Stimulated activated CD8-positive, alpha-beta memory T cell treated with anti-CD3 and anti-CD28 coated beads, Interleukin-7, amount 100 ng/mL, for 24 hours (primary cell): ENCODE measurements at regions not wholly inside any gene's neighbourhood (a gene's known extent, or its start where the extent isn't known, plus 50 kb on each side); places are given as distances from the start of the nearest gene placed in this dataset.

Experiments used
- DNase-seq: peaks from one replicate; pipeline ENCODE4 v3.0.0-alpha.2; 2020; ENCODE audit warnings: low read depth

- DNase-seq: no peak
These were observed 344.9 kb downstream of the EFNA5 start for GRCh38 chr5:107325866-107326265.

DNA sequence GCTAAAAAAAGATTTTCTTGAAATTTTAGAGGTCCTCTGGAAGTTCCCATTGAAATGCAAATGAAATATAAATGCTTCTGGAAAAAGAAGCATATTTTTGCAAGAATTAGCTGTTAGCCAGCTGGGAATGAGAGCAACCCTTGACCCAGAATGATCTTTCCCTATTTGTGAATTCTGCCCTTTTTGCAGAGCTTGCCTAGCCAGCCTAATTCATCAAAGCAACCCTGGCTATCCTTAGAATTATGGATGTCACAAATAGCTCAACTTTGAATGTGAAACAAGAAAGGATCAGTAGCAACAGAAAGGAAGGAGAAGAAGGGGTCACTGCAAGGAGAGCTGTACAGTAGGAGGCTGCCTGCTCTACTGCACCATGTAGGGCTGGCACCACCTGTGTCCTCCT lies 345.9 kb downstream of the EFNA5 start:
- no peak for DNase-seq

GRCh38 chr5:107324071-107324470 lies 346.7 kb downstream of the EFNA5 start:
- DNase-seq: no peak

DNA sequence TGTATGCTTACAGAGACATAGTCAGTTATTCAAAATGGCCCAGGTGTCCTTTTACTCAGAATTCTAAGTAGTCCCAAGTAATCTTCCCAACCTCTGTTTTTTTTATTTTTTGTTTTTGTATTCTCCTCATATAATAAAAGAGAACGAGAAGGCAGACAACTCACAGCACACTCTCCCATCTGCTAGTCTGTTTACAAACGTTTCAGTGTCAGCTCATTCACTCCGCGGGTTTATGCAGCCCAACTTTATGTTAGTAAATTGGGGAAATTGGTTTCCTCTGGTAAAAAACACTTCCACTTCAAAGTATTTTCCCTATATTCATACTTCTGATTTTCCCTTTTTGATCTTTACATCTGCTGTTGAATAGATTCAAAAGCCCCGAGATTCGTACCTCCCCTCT lies 347.2 kb downstream of the EFNA5 start:
- no peak for DNase-seq

GRCh38 chr5:107322936-107323335 lies 347.8 kb downstream of the EFNA5 start:
- no peak for DNase-seq

DNA sequence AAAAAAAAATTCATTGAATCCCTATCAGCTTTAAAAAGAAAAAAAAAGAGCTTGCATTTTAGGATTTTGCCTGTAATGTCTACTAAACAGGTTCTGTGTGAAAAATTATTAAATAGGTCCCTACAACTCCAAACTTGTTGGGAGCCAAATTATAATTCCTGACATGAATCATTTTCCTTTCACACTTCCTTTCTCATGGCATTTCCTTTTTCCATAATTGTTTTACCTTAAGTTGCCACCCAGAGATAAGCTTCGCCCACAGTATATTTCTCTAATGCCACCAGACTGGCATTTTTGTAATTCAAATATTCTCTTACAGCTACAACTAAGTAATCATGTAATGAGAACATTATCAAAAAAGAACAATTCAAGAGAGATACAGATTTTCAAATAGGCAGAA lies 348.8 kb downstream of the EFNA5 start:
- DNase-seq: no peak

GRCh38 chr5:107320846-107321245 lies 349.9 kb downstream of the EFNA5 start:
- no peak for DNase-seq

- no peak for DNase-seq
These were observed 350.4 kb downstream of the EFNA5 start for GRCh38 chr5:107320376-107320775.

GRCh38 chr5:107319901-107320300 lies 350.8 kb downstream of the EFNA5 start:
- no peak for DNase-seq

- no peak for DNase-seq
These were observed 356.4 kb downstream of the EFNA5 start for GRCh38 chr5:107314330-107314729.

GRCh38 chr5:107313921-107314320 lies 356.8 kb downstream of the EFNA5 start:
- no peak for DNase-seq

GRCh38 chr5:107313098-107313497 lies 357.6 kb downstream of the EFNA5 start:
- no peak for DNase-seq

DNA sequence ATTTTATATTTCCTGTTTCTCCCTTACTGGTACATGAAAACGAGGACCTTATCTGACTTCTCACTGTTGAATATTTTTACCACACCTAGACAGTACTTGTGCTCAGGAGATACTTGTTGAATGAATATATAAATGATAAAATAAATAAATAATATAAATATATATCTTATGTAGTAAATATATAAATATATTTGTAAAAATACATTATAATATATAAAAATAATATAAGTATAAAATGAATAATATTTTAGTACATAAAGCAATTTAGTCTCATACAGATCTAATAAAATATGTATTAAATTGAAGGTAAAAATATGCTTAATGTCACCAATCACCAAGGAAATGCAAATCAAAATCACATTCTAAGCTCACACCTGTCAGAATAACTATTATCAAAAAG lies 360.6 kb downstream of the EFNA5 start:
- no peak for DNase-seq

GRCh38 chr5:107306594-107306993 lies 364.1 kb downstream of the EFNA5 start:
- no peak for DNase-seq

GRCh38 chr5:107306002-107306401 lies 364.7 kb downstream of the EFNA5 start:
- no peak for DNase-seq

DNA sequence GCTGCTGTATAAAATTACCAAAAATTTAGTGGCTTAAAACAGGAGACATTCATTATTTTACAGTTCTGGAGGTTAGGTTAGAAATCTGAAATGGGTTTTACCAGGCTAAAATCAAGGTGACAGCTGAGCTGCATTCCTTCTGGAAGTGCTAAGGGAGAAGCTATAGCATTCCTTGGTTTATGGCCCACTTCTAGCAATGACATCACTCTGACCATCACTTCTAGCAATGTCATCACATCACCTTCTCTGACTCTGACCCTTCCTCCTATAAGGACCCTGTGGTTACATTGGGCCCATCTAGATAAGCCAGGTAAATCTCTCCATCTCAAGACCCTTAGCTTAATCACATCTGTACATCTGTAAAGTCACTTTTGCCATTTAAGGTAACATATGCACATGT lies 366.1 kb downstream of the EFNA5 start:
- no peak for DNase-seq

DNA sequence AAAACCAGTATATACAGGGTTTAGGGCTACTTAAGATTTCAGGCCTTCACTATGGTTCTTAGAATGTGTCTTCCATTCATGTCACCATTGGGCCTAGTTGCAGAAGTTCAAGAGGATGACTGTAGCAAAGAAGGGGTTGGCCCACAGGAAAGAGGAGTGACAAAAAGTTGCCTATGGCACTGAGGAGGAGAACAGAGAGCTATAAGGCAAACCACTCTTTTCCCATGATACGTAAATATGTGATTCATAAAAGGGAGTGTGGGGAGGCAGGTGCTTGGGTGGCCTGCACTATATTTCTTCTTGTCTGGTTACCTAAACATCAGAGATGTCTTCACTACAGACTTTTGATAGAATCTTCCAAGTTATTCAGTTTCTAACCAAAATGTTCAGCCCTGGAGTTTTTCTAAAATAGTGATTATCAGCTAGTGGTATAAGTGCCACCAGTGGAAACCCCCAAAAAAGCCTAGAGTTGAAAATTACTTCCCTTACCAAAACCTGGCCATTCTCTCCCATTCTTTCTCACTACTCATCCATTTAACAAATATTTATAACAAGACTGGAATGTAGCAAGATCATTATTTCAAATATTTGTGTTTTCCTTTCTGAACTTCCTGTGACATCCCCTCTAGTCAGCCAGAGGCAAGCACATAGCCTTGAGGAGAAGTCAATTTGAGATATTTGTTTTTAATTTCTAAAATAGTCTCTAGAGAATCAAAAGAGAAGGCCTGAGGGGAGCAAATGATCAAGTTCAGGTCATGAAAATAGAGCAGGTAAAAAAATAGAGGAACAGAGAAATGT lies 367.4 kb downstream of the EFNA5 start:
- no peak for DNase-seq

DNA sequence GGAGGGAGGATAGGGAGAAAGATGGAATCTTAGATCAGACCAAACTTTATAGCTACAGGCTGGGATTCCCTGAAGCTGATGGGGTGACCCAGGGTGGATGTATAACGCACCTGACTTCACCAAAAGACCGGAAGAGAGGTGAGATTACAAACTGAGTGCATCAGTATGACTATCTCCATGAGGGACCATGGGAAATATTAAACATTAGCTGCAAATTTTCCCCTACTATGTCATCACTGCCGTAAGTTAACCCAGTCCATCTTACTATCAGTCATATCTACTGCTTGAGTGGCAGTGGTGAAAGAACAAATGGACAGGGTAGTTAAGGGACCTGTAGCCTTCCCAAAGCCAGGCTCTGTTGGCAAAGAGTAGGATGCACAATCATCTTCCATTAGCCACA lies 368.3 kb downstream of the EFNA5 start:
- DNase-seq: no peak

- no peak for DNase-seq
These were observed 368.7 kb downstream of the EFNA5 start for GRCh38 chr5:107301999-107302398.

DNA sequence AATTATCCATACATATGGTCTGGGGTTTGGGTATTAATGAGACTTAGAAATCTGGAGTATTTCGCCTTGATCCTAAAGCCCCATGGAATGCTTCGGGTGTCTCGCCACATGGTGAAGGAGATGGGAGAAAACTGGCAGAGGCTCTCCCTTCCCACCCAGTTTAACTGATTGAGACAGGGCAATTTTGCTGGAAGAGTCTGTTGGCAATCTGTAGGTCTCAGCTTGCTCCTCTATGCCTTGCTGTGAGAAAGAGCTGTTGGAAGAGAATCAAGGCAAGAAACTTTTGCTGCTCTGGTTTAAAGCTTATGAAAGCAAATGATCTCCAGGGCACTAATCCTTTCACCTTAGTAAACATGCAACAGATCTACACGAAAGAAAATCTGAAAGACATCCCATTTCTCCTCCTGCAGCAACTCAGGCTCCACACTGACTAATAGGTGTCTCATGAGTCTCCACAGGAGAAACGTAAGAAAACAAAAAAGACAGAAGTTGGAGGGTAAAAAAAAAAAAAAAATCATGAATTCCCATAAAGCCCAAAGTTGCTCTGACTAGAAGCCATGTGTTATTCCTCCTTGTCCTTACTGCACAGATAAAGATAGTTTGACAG lies 369.9 kb downstream of the EFNA5 start:
- no peak for DNase-seq

DNA sequence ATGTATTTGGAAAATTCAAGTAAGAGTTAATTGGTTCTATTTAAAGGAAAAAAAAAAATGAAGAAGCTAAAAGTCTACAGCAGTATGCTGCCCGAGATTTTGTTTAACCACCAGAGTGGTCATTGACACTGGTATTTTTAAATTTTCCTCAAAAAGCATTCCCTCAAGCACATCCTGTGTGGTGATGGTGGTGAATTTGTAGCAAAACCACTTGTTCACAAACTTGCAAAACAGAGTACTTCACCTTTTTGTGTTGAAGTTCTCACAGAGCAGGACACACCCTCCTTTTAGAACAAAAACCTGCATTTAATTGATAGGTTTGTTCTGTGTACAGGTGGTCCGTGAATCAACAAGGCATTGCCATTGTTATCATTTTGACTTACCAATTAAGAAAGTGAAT lies 374.2 kb downstream of the EFNA5 start:
- no peak for DNase-seq

- DNase-seq: no peak
These were observed 374.8 kb downstream of the EFNA5 start for GRCh38 chr5:107295914-107296313.

DNA sequence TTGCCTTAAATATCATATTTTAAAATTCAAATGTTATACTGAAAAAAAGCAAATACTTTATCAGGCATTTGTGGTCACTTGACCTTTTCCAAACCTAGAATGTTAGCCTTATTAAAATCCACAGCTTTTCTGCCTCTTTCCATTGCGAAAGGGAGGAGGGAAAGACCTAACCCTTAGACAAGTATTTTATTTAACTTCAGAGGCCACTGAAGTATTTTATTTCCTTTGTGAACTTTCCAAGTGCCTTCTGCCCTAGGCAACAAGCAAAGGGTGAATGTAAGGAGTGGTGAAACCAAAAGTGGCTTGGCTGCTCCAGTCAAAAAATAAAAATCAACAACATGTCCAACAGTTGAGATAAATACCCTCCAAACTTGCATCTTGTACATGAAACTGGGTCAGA lies 376.1 kb downstream of the EFNA5 start:
- no peak for DNase-seq

DNA sequence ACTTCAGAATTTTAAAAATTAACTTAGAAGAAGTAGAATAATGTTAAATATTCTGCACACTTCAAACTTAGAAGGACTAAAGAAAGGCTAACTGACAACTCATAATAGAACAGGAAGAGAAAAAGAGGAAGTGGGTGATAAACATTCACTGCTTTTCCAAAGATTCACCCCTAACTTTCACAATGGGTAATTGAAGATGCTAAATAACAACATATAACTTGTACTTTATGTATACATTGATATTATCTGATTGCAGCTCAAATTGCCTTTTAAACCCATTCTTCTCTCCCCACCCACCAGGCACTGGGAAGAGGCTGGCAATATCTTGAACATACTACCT lies 376.6 kb downstream of the EFNA5 start:
- no peak for DNase-seq
